ENCODE measurements at regions not wholly inside any gene's neighbourhood (a gene's known extent, or its start where the extent isn't known, plus 50 kb on each side); places are given as distances from the start of the nearest gene placed in this dataset.

- no peak overlapping the region for H3K27ac Mint-ChIP-seq
- H3K4me1 Mint-ChIP-seq: no peaks in the 10 kb centered on the region
- CTCF ChIA-PET: no interaction called here
- ATAC-seq (ENCODE audit: low read depth) (no peak), DNase-seq (no peak)
- H3K27me3 Mint-ChIP-seq: no peaks in the 10 kb centered on the region
- TF ChIP-seq CTCF (IDR thresholded peaks at IDR 0.05): no peak
- H3K9me3 Mint-ChIP-seq: peaks cover 7% of the 10 kb centered on the region
- no peaks in the 10 kb centered on the region for H3K36me3 Mint-ChIP-seq (ENCODE audit: low read depth)
- POLR2A ChIA-PET: no interaction called here
- H3K4me3 Mint-ChIP-seq: no peak overlapping the region
- intact Hi-C loops (cut with micrococcal nuclease): no loop called here
These were observed 1661.8 kb upstream of the SPRY2 start for GRCh38 chr13:82002710-82003109.

GRCh38 chr13:81995316-81995715 lies 1654.4 kb upstream of the SPRY2 start:
- POLR2A ChIA-PET: no interaction called here
- no peaks in the 10 kb centered on the region for H3K4me1 Mint-ChIP-seq
- H3K27me3 Mint-ChIP-seq: no peaks in the 10 kb centered on the region
- intact Hi-C loops (cut with micrococcal nuclease): no loop called here
- H3K9me3 Mint-ChIP-seq: peaks cover 4% of the 10 kb centered on the region
- no peak overlapping the region for H3K4me3 Mint-ChIP-seq
- ATAC-seq (ENCODE audit: low read depth) (no peak), DNase-seq (no peak)
- TF ChIP-seq CTCF (IDR thresholded peaks at IDR 0.05): no peak
- no peaks in the 10 kb centered on the region for H3K36me3 Mint-ChIP-seq (ENCODE audit: low read depth)
- no peak overlapping the region for H3K27ac Mint-ChIP-seq
- CTCF ChIA-PET: no interaction called here

- DNase-seq (no peak), ATAC-seq (ENCODE audit: low read depth) (no peak)
- no peak overlapping the region for H3K27ac Mint-ChIP-seq
- no peaks in the 10 kb centered on the region for H3K27me3 Mint-ChIP-seq
- no peaks in the 10 kb centered on the region for H3K4me1 Mint-ChIP-seq
- CTCF ChIA-PET: no interaction called here
- TF ChIP-seq CTCF (IDR thresholded peaks at IDR 0.05): no peak
- intact Hi-C loops (cut with micrococcal nuclease): no loop called here
- H3K36me3 Mint-ChIP-seq (ENCODE audit: low read depth): no peaks in the 10 kb centered on the region
- H3K9me3 Mint-ChIP-seq: peaks cover 2% of the 10 kb centered on the region
- POLR2A ChIA-PET: no interaction called here
- H3K4me3 Mint-ChIP-seq: no peak overlapping the region
These were observed 1649.7 kb upstream of the SPRY2 start for GRCh38 chr13:81990652-81991051.

- H3K27me3 Mint-ChIP-seq: no peaks in the 10 kb centered on the region
- CTCF ChIA-PET: no interaction called here
- TF ChIP-seq CTCF (IDR thresholded peaks at IDR 0.05): no peak
- ATAC-seq (ENCODE audit: low read depth) (no peak), DNase-seq (no peak)
- intact Hi-C loops (cut with micrococcal nuclease): no loop called here
- H3K36me3 Mint-ChIP-seq (ENCODE audit: low read depth): no peaks in the 10 kb centered on the region
- POLR2A ChIA-PET: no interaction called here
- no peaks in the 10 kb centered on the region for H3K4me1 Mint-ChIP-seq
- peaks cover 2% of the 10 kb centered on the region for H3K9me3 Mint-ChIP-seq
- no peak overlapping the region for H3K4me3 Mint-ChIP-seq
- no peak overlapping the region for H3K27ac Mint-ChIP-seq
These were observed 1647.6 kb upstream of the SPRY2 start for GRCh38 chr13:81988567-81988966.

- Mint-ChIP-seq H3K4me3 (no peak overlapping the region), H3K4me1 (no peaks in the 10 kb centered on the region), H3K9me3 (peaks cover 2% of the 10 kb centered on the region), H3K36me3 (ENCODE audit: low read depth) (no peaks in the 10 kb centered on the region), H3K27me3 (no peaks in the 10 kb centered on the region), H3K27ac (no peak overlapping the region)
- TF ChIP-seq CTCF (IDR thresholded peaks at IDR 0.05): no peak
- DNase-seq: no peak
- intact Hi-C loops (cut with micrococcal nuclease): no loop called here
- ChIA-PET CTCF (no interaction called here), POLR2A (no interaction called here)
- no peak for ATAC-seq (ENCODE audit: low read depth)
These were observed 1646.9 kb upstream of the SPRY2 start for GRCh38 chr13:81987677-81988357.
